TTC549 (cell line): ENCODE measurements at regions not wholly inside any gene's neighbourhood (a gene's known extent, or its start where the extent isn't known, plus 50 kb on each side); places are given as distances from the start of the nearest gene placed in this dataset.

Source experiments
- FAIRE-seq: peaks from 2 replicates; lab custom pipeline; 2012; peaks lifted over from hg19 to GRCh38; lab: Jason Lieb, UNC

- no peak for FAIRE-seq
These were observed 393.1 kb upstream of the DCC start for GRCh38 chr18:51946946-51947345.

- FAIRE-seq: no peak
These were observed 387.2 kb upstream of the DCC start for GRCh38 chr18:51952844-51953243.

- FAIRE-seq: no peak
These were observed 386.5 kb upstream of the DCC start for GRCh38 chr18:51953521-51953920.

- FAIRE-seq: no peak
These were observed 384.9 kb upstream of the DCC start for GRCh38 chr18:51955136-51955535.

- FAIRE-seq: no peak
These were observed 383.0 kb upstream of the DCC start for GRCh38 chr18:51957001-51957400.

GRCh38 chr18:51980101-51980500 lies 359.9 kb upstream of the DCC start:
- FAIRE-seq: no peak

GRCh38 chr18:51988277-51988676 lies 351.7 kb upstream of the DCC start:
- FAIRE-seq: no peak

- FAIRE-seq: no peak
These were observed 342.9 kb upstream of the DCC start for GRCh38 chr18:51997129-51997528.

GRCh38 chr18:51998066-51998465 lies 341.9 kb upstream of the DCC start:
- FAIRE-seq: no peak

- no peak for FAIRE-seq
These were observed 341.3 kb upstream of the DCC start for GRCh38 chr18:51998711-51999110.

GRCh38 chr18:51999351-51999750 lies 340.6 kb upstream of the DCC start:
- FAIRE-seq: no peak

GRCh38 chr18:52000435-52000834 lies 339.6 kb upstream of the DCC start:
- no peak for FAIRE-seq

GRCh38 chr18:52001106-52001505 lies 338.9 kb upstream of the DCC start:
- no peak for FAIRE-seq

- no peak for FAIRE-seq
These were observed 337.4 kb upstream of the DCC start for GRCh38 chr18:52002600-52002999.

- no peak for FAIRE-seq
These were observed 332.9 kb upstream of the DCC start for GRCh38 chr18:52007105-52007504.

- no peak for FAIRE-seq
These were observed 331.7 kb upstream of the DCC start for GRCh38 chr18:52008330-52008729.

- no peak for FAIRE-seq
These were observed 331.3 kb upstream of the DCC start for GRCh38 chr18:52008736-52009135.

GRCh38 chr18:52009958-52010357 lies 330.0 kb upstream of the DCC start:
- no peak for FAIRE-seq

- no peak for FAIRE-seq
These were observed 293.9 kb upstream of the DCC start for GRCh38 chr18:52045946-52046675.

- no peak for FAIRE-seq
These were observed 293.2 kb upstream of the DCC start for GRCh38 chr18:52046842-52047241.

GRCh38 chr18:52054324-52054723 lies 285.7 kb upstream of the DCC start:
- FAIRE-seq: no peak

- no peak for FAIRE-seq
These were observed 279.2 kb upstream of the DCC start for GRCh38 chr18:52060607-52061304.

- FAIRE-seq: no peak
These were observed 276.1 kb upstream of the DCC start for GRCh38 chr18:52063923-52064322.

- FAIRE-seq: no peak
These were observed 270.8 kb upstream of the DCC start for GRCh38 chr18:52069201-52069600.
